ENCODE measurements at regions not wholly inside any gene's neighbourhood (a gene's known extent, or its start where the extent isn't known, plus 50 kb on each side); places are given as distances from the start of the nearest gene placed in this dataset.

GRCh38 chr9:17986595-17986994 lies 407.7 kb downstream of the SH3GL2 start:
- TF ChIP-seq, protein P1, sequence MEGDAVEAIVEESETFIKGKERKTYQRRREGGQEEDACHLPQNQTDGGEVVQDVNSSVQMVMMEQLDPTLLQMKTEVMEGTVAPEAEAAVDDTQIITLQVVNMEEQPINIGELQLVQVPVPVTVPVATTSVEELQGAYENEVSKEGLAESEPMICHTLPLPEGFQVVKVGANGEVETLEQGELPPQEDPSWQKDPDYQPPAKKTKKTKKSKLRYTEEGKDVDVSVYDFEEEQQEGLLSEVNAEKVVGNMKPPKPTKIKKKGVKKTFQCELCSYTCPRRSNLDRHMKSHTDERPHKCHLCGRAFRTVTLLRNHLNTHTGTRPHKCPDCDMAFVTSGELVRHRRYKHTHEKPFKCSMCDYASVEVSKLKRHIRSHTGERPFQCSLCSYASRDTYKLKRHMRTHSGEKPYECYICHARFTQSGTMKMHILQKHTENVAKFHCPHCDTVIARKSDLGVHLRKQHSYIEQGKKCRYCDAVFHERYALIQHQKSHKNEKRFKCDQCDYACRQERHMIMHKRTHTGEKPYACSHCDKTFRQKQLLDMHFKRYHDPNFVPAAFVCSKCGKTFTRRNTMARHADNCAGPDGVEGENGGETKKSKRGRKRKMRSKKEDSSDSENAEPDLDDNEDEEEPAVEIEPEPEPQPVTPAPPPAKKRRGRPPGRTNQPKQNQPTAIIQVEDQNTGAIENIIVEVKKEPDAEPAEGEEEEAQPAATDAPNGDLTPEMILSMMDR (conservative IDR thresholded peaks at IDR 0.05 in 1 of 2, IDR thresholded peaks at IDR 0.05 in 1 of 2; ENCODE audit: extremely low read depth in 1 of 2, insufficient read depth in 1 of 2, low read depth in 1 of 2, low read length in 2 of 2) = no peak
- TF ChIP-seq EZH2 (IDR thresholded peaks at IDR 0.05; ENCODE audit: borderline replicate concordance, low read length) = no peak
